ENCODE measurements at regions not wholly inside any gene's neighbourhood (a gene's known extent, or its start where the extent isn't known, plus 50 kb on each side); places are given as distances from the start of the nearest gene placed in this dataset.

- DNase-seq (ENCODE audit: low spot score): no peak
Measured at GRCh38 chr20:41939659-41940058, 321.5 kb upstream of the CHD6 start.

- DNase-seq (ENCODE audit: low spot score): no peak
Measured at GRCh38 chr20:41938353-41938752, 320.2 kb upstream of the CHD6 start.

- DNase-seq (ENCODE audit: low spot score): no peak
Measured at GRCh38 chr20:41935259-41935791, 317.1 kb upstream of the CHD6 start.

GRCh38 chr20:41932431-41932830 lies 314.3 kb upstream of the CHD6 start:
- DNase-seq (ENCODE audit: low spot score): no peak

GRCh38 chr20:41927655-41928054 lies 309.5 kb upstream of the CHD6 start:
- no peak for DNase-seq (ENCODE audit: low spot score)

GRCh38 chr20:41927189-41927588 lies 309.0 kb upstream of the CHD6 start:
- DNase-seq (ENCODE audit: low spot score): no peak

- DNase-seq (ENCODE audit: low spot score): no peak
Measured at GRCh38 chr20:41925476-41925875, 307.3 kb upstream of the CHD6 start.

- DNase-seq (ENCODE audit: low spot score): no peak
Measured at GRCh38 chr20:41923624-41924023, 305.4 kb upstream of the CHD6 start.

GRCh38 chr20:41913146-41913545 lies 295.0 kb upstream of the CHD6 start:
- DNase-seq (ENCODE audit: low spot score): no peak

GRCh38 chr20:41910558-41910957 lies 292.4 kb upstream of the CHD6 start:
- no peak for DNase-seq (ENCODE audit: low spot score)

GRCh38 chr20:41905199-41905598 lies 287.0 kb upstream of the CHD6 start:
- DNase-seq (ENCODE audit: low spot score): no peak

- DNase-seq (ENCODE audit: low spot score): no peak
Measured at GRCh38 chr20:41903586-41903985, 285.4 kb upstream of the CHD6 start.

GRCh38 chr20:41902346-41902745 lies 284.2 kb upstream of the CHD6 start:
- DNase-seq (ENCODE audit: low spot score): no peak

- no peak for DNase-seq (ENCODE audit: low spot score)
Measured at GRCh38 chr20:41900201-41900691, 282.1 kb upstream of the CHD6 start.

GRCh38 chr20:41897708-41898107 lies 279.5 kb upstream of the CHD6 start:
- DNase-seq (ENCODE audit: low spot score): no peak

- DNase-seq (ENCODE audit: low spot score): no peak
Measured at GRCh38 chr20:41895241-41896032, 277.3 kb upstream of the CHD6 start.

GRCh38 chr20:41894255-41894963 lies 276.2 kb upstream of the CHD6 start:
- DNase-seq (ENCODE audit: low spot score): no peak

GRCh38 chr20:41892031-41892430 lies 273.9 kb upstream of the CHD6 start:
- no peak for DNase-seq (ENCODE audit: low spot score)

- DNase-seq (ENCODE audit: low spot score): no peak
Measured at GRCh38 chr20:41889844-41890224, 271.7 kb upstream of the CHD6 start.

- no peak for DNase-seq (ENCODE audit: low spot score)
Measured at GRCh38 chr20:41889126-41889843, 271.1 kb upstream of the CHD6 start.

- no peak for DNase-seq (ENCODE audit: low spot score)
Measured at GRCh38 chr20:41888434-41888833, 270.3 kb upstream of the CHD6 start.

- DNase-seq (ENCODE audit: low spot score): no peak
Measured at GRCh38 chr20:41887500-41887899, 269.3 kb upstream of the CHD6 start.
